Neural cell (in vitro differentiated cells): ENCODE measurements at regions not wholly inside any gene's neighbourhood (a gene's known extent, or its start where the extent isn't known, plus 50 kb on each side); places are given as distances from the start of the nearest gene placed in this dataset.

Experiments
- H2AFZ ChIP-seq: fragments of 200-600, 300-800 bp; sonication (generic), shearing (Covaris generic); 2 replicates; pipeline ENCODE4 v1.6.0; 2014; ENCODE audit warnings: low read depth, mild to moderate bottlenecking, antibody characterized with exemption, low read length, moderate library complexity
- H3F3A ChIP-seq: fragments of 200-600 bp; shearing (Covaris generic); 2 replicates; pipeline ENCODE4 v1.6.1; 2016; ENCODE audit warnings: mild to moderate bottlenecking, moderate library complexity, mixed read lengths, antibody characterized with exemption, low read length; ENCODE audit not compliant: insufficient read depth, poor library complexity, severe bottlenecking
- H3K27ac ChIP-seq: fragments of 200-600, 300-800 bp; sonication (generic), shearing (Covaris generic); 2 replicates; pipeline ENCODE4 v1.5.1; 2014; ENCODE audit warnings: mild to moderate bottlenecking, low read length, moderate library complexity
- H3K27me3 ChIP-seq: fragments of 300-800, 200-600 bp; sonication (generic), shearing (Covaris generic); 2 replicates; pipeline ENCODE4 v1.6.0; 2014; ENCODE audit warnings: mild to moderate bottlenecking, low read depth, low read length, moderate library complexity; ENCODE audit not compliant: insufficient read depth
- H3K36me3 ChIP-seq: fragments of 300-800, 200-600 bp; sonication (generic), shearing (Covaris generic); 2 replicates; pipeline ENCODE4 v1.5.1; 2014; ENCODE audit warnings: mild to moderate bottlenecking, antibody characterized with exemption, low read length, moderate library complexity; ENCODE audit not compliant: insufficient read depth
- H3K4me2 ChIP-seq: fragments of 300-800, 200-600 bp; sonication (generic), shearing (Covaris generic); 2 replicates; pipeline ENCODE4 v1.6.0; 2014; ENCODE audit warnings: mild to moderate bottlenecking, low read length
- H3K4me3 ChIP-seq: fragments of 300-800, 200-600 bp; sonication (generic), shearing (Covaris generic); 2 replicates; pipeline ENCODE4 v1.5.1; 2014; ENCODE audit warnings: mild to moderate bottlenecking, low read length, moderate library complexity
- H3K79me2 ChIP-seq: fragments of 200-600 bp; shearing (Covaris generic); replicated peaks from 2 replicates; pipeline ENCODE4 v1.6.0; 2014; ENCODE audit warnings: mild to moderate bottlenecking, low read length, moderate library complexity; ENCODE audit not compliant: insufficient read depth
- H3K9ac ChIP-seq: fragments of 300-800, 200-600 bp; sonication (generic), shearing (Covaris generic); 2 replicates; pipeline ENCODE4 v1.6.1; 2016; ENCODE audit warnings: mild to moderate bottlenecking, low read length, mixed read lengths
- H3K9me2 ChIP-seq: fragments of 200-600 bp; shearing (Covaris generic); 2 replicates; pipeline ENCODE4 v1.6.1; 2016; ENCODE audit warnings: mild to moderate bottlenecking, low read length, mixed read lengths; ENCODE audit not compliant: insufficient read depth
- H3K9me3 ChIP-seq: fragments of 200-600, 300-800 bp; sonication (generic), shearing (Covaris generic); 2 replicates; pipeline ENCODE4 v1.6.1; 2016; ENCODE audit warnings: mild to moderate bottlenecking, mixed run types, low read length, moderate library complexity, mixed read lengths
- H4K20me1 ChIP-seq: fragments of 200-600 bp; shearing (Covaris generic); 2 replicates; pipeline ENCODE4 v1.6.1; 2016; ENCODE audit warnings: mild to moderate bottlenecking, mixed run types; ENCODE audit not compliant: insufficient read depth
- CTCF ChIP-seq: fragments of 450-650 bp; IDR thresholded peaks from 2 replicates; pipeline ENCODE4 v1.5.1; 2014; ENCODE audit warnings: antibody characterized with exemption, mild to moderate bottlenecking, moderate library complexity; ENCODE audit not compliant: poor library complexity, severe bottlenecking
- EP300 ChIP-seq: fragments of 450-650 bp; conservative IDR thresholded peaks from 2 replicates; pipeline ENCODE4 v1.6.1; 2014; ENCODE audit warnings: antibody characterized with exemption, mild to moderate bottlenecking, moderate library complexity; ENCODE audit not compliant: poor library complexity, severe bottlenecking
- EZH2 ChIP-seq: fragments of 200-600, 300-800 bp; shearing (Covaris generic), sonication (generic); IDR thresholded peaks from 2 replicates; pipeline ENCODE4 v1.6.1; 2014; ENCODE audit warnings: antibody characterized with exemption, low read length, borderline replicate concordance, mild to moderate bottlenecking; ENCODE audit not compliant: insufficient read depth, poor library complexity, severe bottlenecking
- MXI1 ChIP-seq: fragments of 450-650 bp; conservative IDR thresholded peaks from 2 replicates; pipeline ENCODE4 v1.6.1; 2014; ENCODE audit warnings: antibody characterized with exemption, mild to moderate bottlenecking; ENCODE audit not compliant: poor library complexity, severe bottlenecking
- POLR2AphosphoS5 ChIP-seq: IDR thresholded peaks from 2 replicates; pipeline ENCODE4 v1.6.1; 2012
- RAD21 ChIP-seq: fragments of 450-650 bp; conservative IDR thresholded peaks from 2 replicates; pipeline ENCODE4 v1.6.1; 2014; ENCODE audit warnings: antibody characterized with exemption, mild to moderate bottlenecking, moderate library complexity
- SMC3 ChIP-seq: fragments of 450-650 bp; conservative IDR thresholded peaks from 2 replicates; pipeline ENCODE4 v1.6.1; 2014; ENCODE audit warnings: antibody characterized with exemption, mild to moderate bottlenecking, moderate library complexity; ENCODE audit not compliant: poor library complexity
- TAF1 ChIP-seq: IDR thresholded peaks from 2 replicates; pipeline ENCODE4 v1.6.1; 2012; ENCODE audit warnings: low read depth
- TF ChIP-seq, protein P1 (sequence below): IDR thresholded peaks from 2 replicates; pipeline ENCODE4 v1.6.1; 2012; ENCODE audit warnings: borderline replicate concordance

GRCh38 chr2:2797797-2798196, 466.7 kb upstream of the MYT1L start:
- no peak overlapping the region for H2AFZ ChIP-seq
- H3K9me2 ChIP-seq: no peaks in the 10 kb centered on the region
- H3K4me2 ChIP-seq: no peak overlapping the region
- H3K79me2 ChIP-seq: no peaks in the 10 kb centered on the region
- H3K27me3 ChIP-seq: no peaks in the 10 kb centered on the region
- no peak overlapping the region for H3K4me3 ChIP-seq
- no peak overlapping the region for H3K27ac ChIP-seq
- H3K9me3 ChIP-seq: peaks cover 5% of the 10 kb centered on the region
- H3K9ac ChIP-seq: no peak overlapping the region
- no peaks in the 10 kb centered on the region for H4K20me1 ChIP-seq
- H3F3A ChIP-seq: no peaks in the 10 kb centered on the region
- no peaks in the 10 kb centered on the region for H3K36me3 ChIP-seq
- TF ChIP-seq MXI1: no peak
- no peak for TF ChIP-seq SMC3
- TF ChIP-seq EP300: no peak
- TF ChIP-seq POLR2AphosphoS5: no peak
- TF ChIP-seq TAF1: no peak
- no peak for TF ChIP-seq CTCF
- TF ChIP-seq RAD21: no peak
- no peak for TF ChIP-seq EZH2
- TF ChIP-seq, protein P1, sequence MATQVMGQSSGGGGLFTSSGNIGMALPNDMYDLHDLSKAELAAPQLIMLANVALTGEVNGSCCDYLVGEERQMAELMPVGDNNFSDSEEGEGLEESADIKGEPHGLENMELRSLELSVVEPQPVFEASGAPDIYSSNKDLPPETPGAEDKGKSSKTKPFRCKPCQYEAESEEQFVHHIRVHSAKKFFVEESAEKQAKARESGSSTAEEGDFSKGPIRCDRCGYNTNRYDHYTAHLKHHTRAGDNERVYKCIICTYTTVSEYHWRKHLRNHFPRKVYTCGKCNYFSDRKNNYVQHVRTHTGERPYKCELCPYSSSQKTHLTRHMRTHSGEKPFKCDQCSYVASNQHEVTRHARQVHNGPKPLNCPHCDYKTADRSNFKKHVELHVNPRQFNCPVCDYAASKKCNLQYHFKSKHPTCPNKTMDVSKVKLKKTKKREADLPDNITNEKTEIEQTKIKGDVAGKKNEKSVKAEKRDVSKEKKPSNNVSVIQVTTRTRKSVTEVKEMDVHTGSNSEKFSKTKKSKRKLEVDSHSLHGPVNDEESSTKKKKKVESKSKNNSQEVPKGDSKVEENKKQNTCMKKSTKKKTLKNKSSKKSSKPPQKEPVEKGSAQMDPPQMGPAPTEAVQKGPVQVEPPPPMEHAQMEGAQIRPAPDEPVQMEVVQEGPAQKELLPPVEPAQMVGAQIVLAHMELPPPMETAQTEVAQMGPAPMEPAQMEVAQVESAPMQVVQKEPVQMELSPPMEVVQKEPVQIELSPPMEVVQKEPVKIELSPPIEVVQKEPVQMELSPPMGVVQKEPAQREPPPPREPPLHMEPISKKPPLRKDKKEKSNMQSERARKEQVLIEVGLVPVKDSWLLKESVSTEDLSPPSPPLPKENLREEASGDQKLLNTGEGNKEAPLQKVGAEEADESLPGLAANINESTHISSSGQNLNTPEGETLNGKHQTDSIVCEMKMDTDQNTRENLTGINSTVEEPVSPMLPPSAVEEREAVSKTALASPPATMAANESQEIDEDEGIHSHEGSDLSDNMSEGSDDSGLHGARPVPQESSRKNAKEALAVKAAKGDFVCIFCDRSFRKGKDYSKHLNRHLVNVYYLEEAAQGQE: no peak

GRCh38 chr2:2796207-2796606, 465.1 kb upstream of the MYT1L start:
- Histone ChIP-seq H3K4me3 (no peak overlapping the region), H3K27ac (no peak overlapping the region), H3K27me3 (no peaks in the 10 kb centered on the region), H3K9ac (no peak overlapping the region), H3K9me2 (no peaks in the 10 kb centered on the region), H3K79me2 (no peaks in the 10 kb centered on the region), H3K4me2 (no peak overlapping the region), H3K9me3 (no peaks in the 10 kb centered on the region), H3K36me3 (no peaks in the 10 kb centered on the region), H4K20me1 (no peaks in the 10 kb centered on the region), H3F3A (no peaks in the 10 kb centered on the region), H2AFZ (no peak overlapping the region)
- TF ChIP-seq SMC3 (no peak), RAD21 (no peak), EZH2 (no peak), EP300 (no peak), MXI1 (no peak), POLR2AphosphoS5 (no peak), CTCF (no peak), TAF1 (no peak)
- TF ChIP-seq, protein P1: no peak
